Stomach (tissue), 8 donors: ENCODE measurements at regions not wholly inside any gene's neighbourhood (a gene's known extent, or its start where the extent isn't known, plus 50 kb on each side); places are given as distances from the start of the nearest gene placed in this dataset.

Experiments
- DNase-seq, 2 donors: peaks; one replicate each; pipeline versions ENCODE4 v3.0.0 to v3.0.0-alpha.2; 2013 to 2019
- H3K27ac ChIP-seq, 5 donors: fragments of 200-600 bp in 4 of 5; sonication (generic) in 4 of 5; one replicate each; pipeline ENCODE4 v1.5.1; 2013 to 2019; ENCODE audit warnings: mild to moderate bottlenecking in 1 of 5, moderate library complexity in 1 of 5
- H3K27me3 ChIP-seq, 3 donors: fragments of 200-600 bp; sonication (generic); one replicate each; pipeline ENCODE4 v1.5.1; 2017 to 2019; ENCODE audit warnings: mixed run types in 1 of 3
- H3K36me3 ChIP-seq, 4 donors: fragments of 200-600 bp; sonication (generic); 1 replicate in 3 of 4; 2 replicates in 1 of 4; pipeline ENCODE4 v1.5.1; 2016 to 2019
- H3K4me1 ChIP-seq, 4 donors: fragments of 200-600 bp; sonication (generic); one replicate each; pipeline ENCODE4 v1.5.1; 2016 to 2019
- H3K4me3 ChIP-seq, 4 donors: fragments of 200-600 bp; sonication (generic) in 3 of 4; one replicate each; pipeline ENCODE4 v1.5.1; 2016 to 2019; ENCODE audit warnings: mild to moderate bottlenecking in 1 of 4
- H3K9me3 ChIP-seq, 4 donors: fragments of 200-600 bp; sonication (generic); one replicate each; pipeline ENCODE4 v1.5.1; 2016 to 2019
- EP300 ChIP-seq: sonication (generic); formaldehyde crosslinking; IDR thresholded peaks from one replicate; pipeline ENCODE4 v1.6.1; 2017; ENCODE audit warnings: antibody characterized with exemption
- POLR2A ChIP-seq, 4 donors: fragments of 450-650 bp; IDR thresholded peaks; one replicate each; pipeline ENCODE4 v1.6.1; 2016; ENCODE audit warnings: antibody characterized with exemption in 4 of 4, control low read depth in 2 of 4, mild to moderate bottlenecking in 1 of 4, moderate library complexity in 1 of 4
- POLR2AphosphoS5 ChIP-seq, 3 donors: sonication (generic); formaldehyde crosslinking; IDR thresholded peaks; one replicate each; pipeline ENCODE4 v1.6.1; 2016; ENCODE audit warnings: antibody characterized with exemption in 3 of 3
- WGBS, 5 donors: extraction: QIAGEN DNeasy Blood & Tissue Kit in 3 of 5; methylation state at CpG; one replicate each; pipeline versions ENCODE4 v1.1.5 to v1.1.7; 2013 to 2018; 5-methylcytosine and 5-hydroxymethylcytosine counted together
- intact Hi-C: fragments of 100-400 bp; cut with DNase I; formaldehyde crosslinking; loops from one replicate; pipeline ENCODE4 v1.15.1; 2023; ENCODE audit warnings: low total_unique reads
- TF ChIP-seq, protein P1 (sequence below), 7 experiments: fragments of 450-650 bp in 4 of 7; fragments of 200-600 bp in 3 of 7; sonication (generic) in 3 of 7; IDR thresholded peaks; one replicate each; pipeline ENCODE4 v1.5.1; 2016 to 2019; ENCODE audit warnings: antibody characterized with exemption in 7 of 7, control low read depth in 2 of 7, mild to moderate bottlenecking in 1 of 7
- donor health status: healthy with polysubstance abuse.
- donor health status: Bipolar disorder and iron deficiency.
- donor health status: healthy.

DNA sequence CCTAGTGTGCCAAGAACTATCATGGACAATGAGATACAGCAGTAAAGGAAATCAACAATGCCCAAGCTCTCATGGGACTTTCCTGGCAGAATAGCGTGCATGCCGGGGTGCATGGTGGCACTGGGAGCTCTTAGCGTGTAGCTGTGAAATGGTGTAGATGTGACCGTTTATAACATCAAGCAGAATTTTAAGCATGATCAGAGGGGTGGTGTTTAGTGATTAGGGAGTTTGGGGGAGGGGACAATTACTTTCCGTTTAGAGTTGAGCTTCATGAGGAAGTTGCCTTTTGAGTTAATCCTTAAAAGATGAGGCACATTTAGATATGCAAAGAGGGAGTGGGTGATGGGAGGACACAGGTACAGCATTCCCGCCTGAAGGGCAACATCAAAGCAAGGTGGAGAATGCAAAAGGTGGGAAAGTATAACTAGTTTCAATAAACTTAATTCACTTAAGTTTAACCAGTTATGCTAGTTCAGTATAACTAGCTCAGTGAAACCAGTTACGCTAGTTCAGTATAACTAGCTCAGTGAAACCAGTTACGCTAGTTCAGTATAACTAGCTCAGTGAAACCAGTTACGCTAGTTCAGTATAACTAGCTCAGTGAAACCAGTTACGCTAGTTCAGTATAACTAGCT is 661.6 kb downstream of the QKI start:
- Histone ChIP-seq H3K27ac (no peak overlapping the region), H3K4me3 (no peak overlapping the region), H3K27me3 (no peaks in the 10 kb centered on the region), H3K4me1 (no peaks in the 10 kb centered on the region), H3K36me3 (no peaks in the 10 kb centered on the region), H3K9me3 (no peaks in the 10 kb centered on the region)
- intact Hi-C loops = no loop called here
- WGBS, 5 donors = 81 to 92% (median 87%) methylated on average over 8 to 9 of the region's 10 CpGs
- DNase-seq = no peak
- TF ChIP-seq POLR2A (IDR thresholded peaks at IDR 0.05) (no peak), POLR2AphosphoS5 (IDR thresholded peaks at IDR 0.05) (no peak), EP300 (no peak)
- TF ChIP-seq, protein P1, sequence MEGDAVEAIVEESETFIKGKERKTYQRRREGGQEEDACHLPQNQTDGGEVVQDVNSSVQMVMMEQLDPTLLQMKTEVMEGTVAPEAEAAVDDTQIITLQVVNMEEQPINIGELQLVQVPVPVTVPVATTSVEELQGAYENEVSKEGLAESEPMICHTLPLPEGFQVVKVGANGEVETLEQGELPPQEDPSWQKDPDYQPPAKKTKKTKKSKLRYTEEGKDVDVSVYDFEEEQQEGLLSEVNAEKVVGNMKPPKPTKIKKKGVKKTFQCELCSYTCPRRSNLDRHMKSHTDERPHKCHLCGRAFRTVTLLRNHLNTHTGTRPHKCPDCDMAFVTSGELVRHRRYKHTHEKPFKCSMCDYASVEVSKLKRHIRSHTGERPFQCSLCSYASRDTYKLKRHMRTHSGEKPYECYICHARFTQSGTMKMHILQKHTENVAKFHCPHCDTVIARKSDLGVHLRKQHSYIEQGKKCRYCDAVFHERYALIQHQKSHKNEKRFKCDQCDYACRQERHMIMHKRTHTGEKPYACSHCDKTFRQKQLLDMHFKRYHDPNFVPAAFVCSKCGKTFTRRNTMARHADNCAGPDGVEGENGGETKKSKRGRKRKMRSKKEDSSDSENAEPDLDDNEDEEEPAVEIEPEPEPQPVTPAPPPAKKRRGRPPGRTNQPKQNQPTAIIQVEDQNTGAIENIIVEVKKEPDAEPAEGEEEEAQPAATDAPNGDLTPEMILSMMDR (IDR thresholded peaks at IDR 0.05) = no peak

- H3K27me3 ChIP-seq = no peaks in the 10 kb centered on the region
- H3K27ac ChIP-seq = no peak overlapping the region
- no peak overlapping the region for H3K4me3 ChIP-seq
- WGBS, 5 donors = 68 to 89% (median 72%) methylated on average over 2 of the region's 2 CpGs
- H3K9me3 ChIP-seq = no peaks in the 10 kb centered on the region
- DNase-seq = no peak
- no peaks in the 10 kb centered on the region for H3K4me1 ChIP-seq
- TF ChIP-seq, protein P1 (IDR thresholded peaks at IDR 0.05) = no peak
- TF ChIP-seq POLR2AphosphoS5 (IDR thresholded peaks at IDR 0.05) (no peak), EP300 (no peak), POLR2A (IDR thresholded peaks at IDR 0.05) (no peak)
- intact Hi-C loops = no loop called here
- no peaks in the 10 kb centered on the region for H3K36me3 ChIP-seq
Observed at GRCh38 chr6:164072240-164072666, 657.7 kb downstream of the QKI start.

DNA sequence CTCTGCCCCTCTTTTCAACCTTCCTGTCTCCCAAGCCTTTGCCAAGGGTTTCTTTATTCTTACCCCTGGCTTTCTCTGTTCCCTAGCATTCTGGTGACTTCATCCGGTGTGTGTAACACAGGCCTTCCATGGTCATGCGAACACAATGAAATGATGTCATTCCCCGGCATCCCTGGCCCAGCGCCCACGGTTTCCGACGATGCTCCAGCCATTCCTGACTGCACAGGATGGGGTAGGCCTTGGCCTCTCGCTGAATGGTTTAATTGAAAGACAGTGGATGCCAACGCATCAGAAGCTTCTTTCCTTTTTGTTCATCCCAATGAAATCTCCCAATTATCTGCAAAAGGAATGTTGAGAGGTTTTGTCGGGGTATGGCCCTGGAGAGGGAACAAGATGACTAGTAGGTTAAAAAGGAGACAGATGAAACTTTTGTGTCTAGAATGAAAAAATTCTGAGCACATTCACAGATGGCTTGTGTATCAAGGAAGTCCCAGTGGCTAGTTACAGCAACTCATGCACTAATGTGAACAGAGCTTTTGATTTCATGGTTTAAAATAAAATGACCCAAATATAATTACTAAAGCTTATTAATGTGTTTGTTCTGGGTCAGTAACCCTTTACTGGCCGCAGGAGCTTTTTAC is 655.0 kb downstream of the QKI start:
- no peaks in the 10 kb centered on the region for H3K4me1 ChIP-seq

GRCh38 chr6:164068527-164068926 is 654.0 kb downstream of the QKI start:
- Histone ChIP-seq H3K9me3 (no peaks in the 10 kb centered on the region), H3K27ac (no peak overlapping the region), H3K4me1 (no peaks in the 10 kb centered on the region), H3K4me3 (no peak overlapping the region), H3K36me3 (no peaks in the 10 kb centered on the region), H3K27me3 (no peaks in the 10 kb centered on the region)
- intact Hi-C loops = no loop called here
- WGBS, 5 donors = 84 to 93% (median 91%) methylated on average over 4 of the region's 4 CpGs
- DNase-seq = no peak
- TF ChIP-seq, protein P1 (IDR thresholded peaks at IDR 0.05) = no peak
- TF ChIP-seq POLR2AphosphoS5 (IDR thresholded peaks at IDR 0.05) (no peak), POLR2A (IDR thresholded peaks at IDR 0.05) (no peak), EP300 (no peak)

More for the DNA sequence above, 655.0 kb downstream of the QKI start:
- Histone ChIP-seq H3K36me3 (no peaks in the 10 kb centered on the region), H3K4me3 (no peak overlapping the region), H3K27ac (no peak overlapping the region), H3K9me3 (no peaks in the 10 kb centered on the region), H3K27me3 (no peaks in the 10 kb centered on the region)
- intact Hi-C loops = no loop called here
- 82 to 88% (median 85%) methylated on average over 11 of the region's 11 CpGs for WGBS, 5 donors
- DNase-seq = peak in 1 of 2 donors; percentile 80
- no peak for TF ChIP-seq EP300
- TF ChIP-seq POLR2AphosphoS5 (IDR thresholded peaks at IDR 0.05) = no peak
- TF ChIP-seq, protein P1 (IDR thresholded peaks at IDR 0.05) = no peak
- no peak for TF ChIP-seq POLR2A (IDR thresholded peaks at IDR 0.05)
